Fibroblast of lung (primary cell): ENCODE measurements at regions not wholly inside any gene's neighbourhood (a gene's known extent, or its start where the extent isn't known, plus 50 kb on each side); places are given as distances from the start of the nearest gene placed in this dataset.

Experiments used
- CTCF ChIP-seq, 2 donors: IDR thresholded peaks in 1 of 2; conservative IDR thresholded peaks in 1 of 2; 1 replicate in 1 of 2; 2 replicates in 1 of 2; pipeline ENCODE4 v1.5.1; 2011 to 2012; ENCODE audit warnings: low read length in 2 of 2, control low read depth in 1 of 2, inconsistent platforms in 1 of 2, low read depth in 1 of 2, mild to moderate bottlenecking in 1 of 2
- EZH2 ChIP-seq: IDR thresholded peaks from 2 replicates; pipeline ENCODE4 v1.5.1; 2012; ENCODE audit warnings: low read length, control low read depth, mild to moderate bottlenecking; ENCODE audit errors: missing control alignments

GRCh38 chr2:18641823-18642222 lies 52.5 kb upstream of the NT5C1B start:
- no peak for TF ChIP-seq EZH2
- TF ChIP-seq CTCF (conservative IDR thresholded peaks at IDR 0.05 in 1 of 2, IDR thresholded peaks at IDR 0.05 in 1 of 2; ENCODE audit: low read depth in 1 of 2, low read length in 2 of 2), result no peak
